KOPT-K1 (cell line): ENCODE measurements at regions not wholly inside any gene's neighbourhood (a gene's known extent, or its start where the extent isn't known, plus 50 kb on each side); places are given as distances from the start of the nearest gene placed in this dataset.
"Not testable (repeated sequence)": the region's sequence is repeated elsewhere in the genome, so short reads cannot be mapped to it uniquely, and the experiment has no call there.

Source experiments
- H3K27ac ChIP-seq: fragments of 200-600 bp; sonication (generic); 2 replicates; pipeline ENCODE4 v1.5.1; 2016; ENCODE audit warnings: antibody characterized with exemption, mild to moderate bottlenecking, low read depth, low read length; ENCODE audit not compliant: poor library complexity, severe bottlenecking
- H3K36me3 ChIP-seq: fragments of 200-600 bp; sonication (generic); 2 replicates; pipeline ENCODE4 v1.5.1; 2017; ENCODE audit warnings: antibody characterized with exemption, mild to moderate bottlenecking, low read length, moderate library complexity; ENCODE audit not compliant: insufficient read depth
- H3K9me3 ChIP-seq: fragments of 200-600 bp; sonication (generic); 2 replicates; pipeline ENCODE4 v1.5.1; 2017; ENCODE audit warnings: antibody characterized with exemption, low read length, mild to moderate bottlenecking; ENCODE audit not compliant: insufficient read depth, poor library complexity, severe bottlenecking

GRCh38 chr12:107366322-107366721, 273.0 kb upstream of the CRY1 start:
- H3K36me3 ChIP-seq: no peaks in the 10 kb centered on the region
- no peaks in the 10 kb centered on the region for H3K9me3 ChIP-seq
- no peak overlapping the region for H3K27ac ChIP-seq

GRCh38 chr12:107368586-107368985, 275.2 kb upstream of the CRY1 start:
- Histone ChIP-seq H3K27ac (no peak overlapping the region), H3K9me3 (no peaks in the 10 kb centered on the region), H3K36me3 (no peaks in the 10 kb centered on the region)

GRCh38 chr12:107369006-107369405, 275.7 kb upstream of the CRY1 start:
- H3K27ac ChIP-seq: no peak overlapping the region
- H3K36me3 ChIP-seq: no peaks in the 10 kb centered on the region
- no peaks in the 10 kb centered on the region for H3K9me3 ChIP-seq

GRCh38 chr12:107369679-107370078, 276.3 kb upstream of the CRY1 start:
- Histone ChIP-seq H3K36me3 (no peaks in the 10 kb centered on the region), H3K9me3 (no peaks in the 10 kb centered on the region), H3K27ac (no peak overlapping the region)

- no peaks in the 10 kb centered on the region for H3K9me3 ChIP-seq
- H3K27ac ChIP-seq: no peak overlapping the region
- no peaks in the 10 kb centered on the region for H3K36me3 ChIP-seq
These were observed 278.9 kb upstream of the CRY1 start for GRCh38 chr12:107372229-107372658.

- Histone ChIP-seq H3K9me3 (no peaks in the 10 kb centered on the region), H3K27ac (no peak overlapping the region)
These were observed 280.0 kb upstream of the CRY1 start for GRCh38 chr12:107373238-107373809.

DNA sequence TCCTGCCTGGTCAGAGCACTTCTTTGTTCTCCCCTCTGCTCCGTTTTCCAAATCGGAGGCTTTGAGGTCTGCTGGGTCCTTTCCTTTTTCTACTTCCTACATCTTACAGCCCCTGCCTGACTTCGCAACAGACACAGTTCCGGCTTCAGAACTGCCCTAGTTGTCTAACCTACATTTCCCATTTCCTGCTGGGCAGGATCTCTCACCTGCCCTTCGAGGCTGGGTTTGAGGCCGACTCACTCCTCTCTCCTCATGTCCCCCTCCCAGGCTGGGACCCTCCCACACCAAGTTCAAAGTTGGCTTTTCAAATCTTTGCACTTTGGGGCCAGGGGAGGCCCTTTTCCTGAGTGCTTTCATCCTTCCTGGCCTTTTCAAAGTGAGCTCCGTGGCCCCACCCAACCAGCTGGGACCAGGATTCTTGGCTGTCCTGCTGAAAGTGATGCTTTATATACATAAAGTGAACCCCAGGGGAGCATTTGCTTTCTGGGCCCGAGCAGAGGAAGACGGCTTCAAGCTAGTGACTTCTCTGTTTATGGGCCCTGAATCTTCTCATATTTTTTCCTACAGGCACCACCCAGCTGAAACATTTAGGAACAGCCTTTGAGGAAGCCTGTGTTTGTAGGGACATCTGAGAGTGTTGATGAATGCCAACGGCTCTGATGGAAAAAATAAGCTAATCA, 281.0 kb upstream of the CRY1 start:
- H3K27ac ChIP-seq: no peak overlapping the region
- H3K36me3 ChIP-seq: no peaks in the 10 kb centered on the region
- H3K9me3 ChIP-seq: no peaks in the 10 kb centered on the region

More at GRCh38 chr12:107373238-107373809, 280.0 kb upstream of the CRY1 start:
- H3K36me3 ChIP-seq: no peaks in the 10 kb centered on the region

DNA sequence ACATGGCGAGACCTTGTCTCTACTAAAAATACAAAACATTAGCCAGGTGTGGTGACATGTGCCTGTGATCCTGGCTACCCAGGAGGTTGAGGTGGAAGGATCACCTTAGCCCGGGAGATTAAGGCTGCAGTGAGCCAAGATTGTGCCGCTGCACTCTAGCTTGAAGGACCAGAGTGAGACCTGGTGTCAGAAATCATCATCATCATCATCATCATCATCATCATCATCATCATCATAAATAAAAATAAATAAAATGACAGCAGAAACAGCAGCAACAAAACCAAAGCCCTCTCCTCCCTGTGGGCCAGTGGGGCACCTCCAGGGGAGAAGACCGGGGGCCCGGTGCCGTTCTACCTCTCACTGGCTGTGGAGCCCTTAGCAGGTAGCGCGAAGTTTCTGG, 281.9 kb upstream of the CRY1 start:
- Histone ChIP-seq H3K27ac (no peak overlapping the region), H3K9me3 (no peaks in the 10 kb centered on the region), H3K36me3 (no peaks in the 10 kb centered on the region)

DNA sequence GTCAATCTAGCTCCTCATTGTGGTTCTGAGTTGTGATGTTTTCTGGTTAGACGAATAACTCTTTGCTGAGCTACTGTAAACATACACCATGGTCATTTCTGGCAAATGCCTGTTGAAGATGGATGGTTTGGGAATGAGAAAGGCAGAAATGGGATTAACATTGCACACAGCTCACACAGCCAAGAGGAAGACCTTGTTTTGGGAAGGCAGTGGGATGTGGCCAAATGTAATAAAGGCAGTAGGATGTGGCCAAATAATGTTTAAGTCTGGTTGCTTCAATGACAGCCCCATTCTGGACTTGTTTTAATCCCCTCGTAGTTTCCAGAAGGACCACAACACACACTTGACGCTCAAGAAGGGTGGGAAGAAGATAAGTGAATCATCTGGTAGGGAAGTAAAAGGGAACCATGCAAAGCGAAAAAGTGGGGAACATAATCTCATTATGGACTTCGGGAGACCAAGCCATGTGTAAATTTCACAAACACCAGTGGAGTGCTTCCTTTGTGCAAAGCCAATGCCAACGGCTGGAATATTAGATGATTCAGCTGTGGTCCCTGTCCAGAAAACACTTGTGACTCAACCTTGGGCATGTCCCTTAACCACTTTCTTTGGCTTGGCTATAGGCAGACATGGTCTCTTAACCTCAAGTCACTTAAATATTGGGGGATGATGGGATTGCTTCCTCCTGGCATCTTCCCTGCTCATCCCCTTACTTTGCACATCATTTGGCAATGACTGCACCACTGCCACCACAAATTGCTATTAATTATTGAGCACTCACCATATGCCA, 284.4 kb upstream of the CRY1 start:
- no peaks in the 10 kb centered on the region for H3K9me3 ChIP-seq
- no peaks in the 10 kb centered on the region for H3K36me3 ChIP-seq
- H3K27ac ChIP-seq: no peak overlapping the region

DNA sequence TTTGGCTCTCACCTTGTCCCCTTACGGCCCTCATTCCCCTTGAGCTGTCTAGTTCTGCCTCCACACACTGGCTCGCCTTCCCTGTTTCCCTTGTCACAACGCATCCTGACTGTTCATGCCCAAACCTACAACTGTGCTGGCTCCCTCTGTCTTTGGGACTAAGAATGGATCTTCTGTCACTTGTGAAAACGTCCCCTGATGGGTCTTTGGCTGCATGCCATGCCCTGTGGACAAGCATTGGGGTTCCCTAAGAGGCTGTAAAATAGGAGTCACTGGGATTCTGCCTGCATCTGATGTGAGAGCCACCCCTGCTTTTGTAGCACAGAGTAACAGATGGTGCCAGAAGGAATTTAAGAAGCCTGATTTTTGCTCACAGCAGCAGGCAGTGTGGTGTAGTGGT, 285.3 kb upstream of the CRY1 start:
- Histone ChIP-seq H3K36me3 (no peaks in the 10 kb centered on the region), H3K27ac (no peak overlapping the region)

GRCh38 chr12:107379142-107379851, 285.9 kb upstream of the CRY1 start:
- H3K27ac ChIP-seq, H3K9me3 ChIP-seq, H3K36me3 ChIP-seq: not testable (repeated sequence)

More for the DNA sequence above, 285.3 kb upstream of the CRY1 start:
- no peaks in the 10 kb centered on the region for H3K9me3 ChIP-seq

- Histone ChIP-seq H3K36me3 (no peaks in the 10 kb centered on the region), H3K27ac (no peak overlapping the region), H3K9me3 (no peaks in the 10 kb centered on the region)
These were observed 286.7 kb upstream of the CRY1 start for GRCh38 chr12:107379852-107380567.

DNA sequence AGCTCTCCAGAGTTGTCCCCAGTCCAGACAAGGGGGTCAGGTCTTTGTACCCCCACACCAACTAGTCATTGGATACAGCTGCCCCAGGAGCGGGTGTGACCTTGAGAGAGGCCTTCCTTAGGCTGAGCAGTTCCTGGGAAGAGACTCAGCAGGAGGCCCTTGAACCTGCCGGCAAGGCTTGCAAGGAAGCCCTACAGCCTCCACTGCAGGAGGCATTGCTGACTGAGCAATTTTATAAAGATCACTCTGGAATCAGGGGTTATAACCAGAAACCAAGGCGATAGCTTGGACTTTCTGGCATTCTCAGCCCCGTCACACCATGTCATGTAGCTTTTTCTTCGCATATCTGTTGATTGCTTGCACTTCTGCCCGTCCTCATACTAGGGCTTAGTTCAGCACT, 291.3 kb upstream of the CRY1 start:
- no peak overlapping the region for H3K27ac ChIP-seq
- peaks cover 6% of the 10 kb centered on the region for H3K9me3 ChIP-seq
- H3K36me3 ChIP-seq: no peaks in the 10 kb centered on the region

DNA sequence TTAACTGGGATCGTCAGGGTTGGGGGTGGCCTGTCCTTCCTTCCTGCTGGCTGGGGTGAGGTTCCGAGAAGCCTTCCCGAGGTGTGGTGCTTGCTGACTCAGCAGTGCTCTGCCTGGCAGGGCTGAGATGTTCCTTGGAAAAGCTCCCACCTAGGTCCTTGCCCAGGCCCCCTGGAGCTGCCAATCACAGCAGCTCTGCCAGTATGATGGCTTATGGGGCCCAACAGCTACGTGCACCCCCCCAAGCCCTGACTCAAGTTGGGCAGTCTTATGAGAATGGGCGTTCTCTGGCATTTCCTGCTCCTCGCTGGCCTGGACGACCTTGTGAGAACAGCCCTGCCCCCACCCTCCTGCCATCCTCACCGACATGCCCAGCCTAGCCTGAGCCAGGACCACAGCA, 292.2 kb upstream of the CRY1 start:
- no peaks in the 10 kb centered on the region for H3K36me3 ChIP-seq
- peaks cover 10% of the 10 kb centered on the region for H3K9me3 ChIP-seq
- no peak overlapping the region for H3K27ac ChIP-seq
